Smooth muscle cell (in vitro differentiated cells): ENCODE measurements at regions not wholly inside any gene's neighbourhood (a gene's known extent, or its start where the extent isn't known, plus 50 kb on each side); places are given as distances from the start of the nearest gene placed in this dataset.

Source experiments
- DNase-seq: peaks from one replicate; lab custom pipeline; 2025; ENCODE audit not compliant: unreplicated experiment; lab: John Stamatoyannopoulos, UW
- H2AFZ ChIP-seq: fragments of 200-600 bp; sonication (generic); 2 replicates; pipeline ENCODE4 v1.6.0; 2016; ENCODE audit warnings: antibody characterized with exemption, low read depth, mild to moderate bottlenecking
- H3F3A ChIP-seq: fragments of 200-600 bp; sonication (generic); 2 replicates; pipeline ENCODE4 v1.6.0; 2017; ENCODE audit warnings: antibody characterized with exemption, low read depth
- H3K27ac ChIP-seq: fragments of 200-600 bp; sonication (generic); 2 replicates; pipeline ENCODE4 v1.5.1; 2016; ENCODE audit warnings: low read depth, mild to moderate bottlenecking
- H3K27me3 ChIP-seq: fragments of 200-600 bp; sonication (generic); 2 replicates; pipeline ENCODE4 v1.6.1; 2016; ENCODE audit warnings: low read depth, mild to moderate bottlenecking
- H3K36me3 ChIP-seq: fragments of 200-600 bp; sonication (generic); 2 replicates; pipeline ENCODE4 v1.5.1; 2016; ENCODE audit warnings: low read depth
- H3K4me1 ChIP-seq: fragments of 200-600 bp; sonication (generic); 2 replicates; pipeline ENCODE4 v1.5.1; 2016; ENCODE audit warnings: low read depth
- H3K4me2 ChIP-seq: fragments of 200-600 bp; sonication (generic); 2 replicates; pipeline ENCODE4 v1.6.0; 2016; ENCODE audit warnings: mild to moderate bottlenecking
- H3K4me3 ChIP-seq: fragments of 200-600 bp; sonication (generic); 2 replicates; pipeline ENCODE4 v1.5.1; 2016; ENCODE audit warnings: mild to moderate bottlenecking
- H3K79me2 ChIP-seq: fragments of 200-600 bp; sonication (generic); 2 replicates; pipeline ENCODE4 v1.6.0; 2016; ENCODE audit warnings: low read depth, mild to moderate bottlenecking
- H3K9ac ChIP-seq: fragments of 200-600 bp; sonication (generic); 2 replicates; pipeline ENCODE4 v1.6.0; 2016; ENCODE audit warnings: low read depth
- H3K9me3 ChIP-seq: fragments of 200-600 bp; sonication (generic); replicated peaks from 2 replicates; pipeline ENCODE4 v1.5.1; 2016; ENCODE audit warnings: low read depth
- H4K20me1 ChIP-seq: fragments of 200-600 bp; sonication (generic); 2 replicates; pipeline ENCODE4 v1.6.0; 2016; ENCODE audit warnings: low read depth
- WGBS: methylation state at CpG from one replicate; pipeline ENCODE4 v1.1.7; 2016; ENCODE audit warnings: low lambda C conversion rate; 5-methylcytosine and 5-hydroxymethylcytosine counted together
- TF ChIP-seq, protein P1 (sequence below): fragments of 200-600 bp; sonication (generic); IDR thresholded peaks from 2 replicates; pipeline ENCODE4 v1.5.1; 2017; ENCODE audit warnings: borderline replicate concordance, mild to moderate bottlenecking, antibody characterized with exemption; ENCODE audit not compliant: insufficient read depth, poor library complexity, severe bottlenecking

GRCh38 chr7:142483659-142484317 is 225.9 kb upstream of the PRSS58 start:
- Histone ChIP-seq H3K79me2 (no peaks in the 10 kb centered on the region), H2AFZ (no peak overlapping the region), H3K27me3 (no peaks in the 10 kb centered on the region), H3K36me3 (no peaks in the 10 kb centered on the region), H3K4me2 (no peak overlapping the region), H3K9me3 (no peaks in the 10 kb centered on the region), H3K9ac (no peak overlapping the region), H3K27ac (no peak overlapping the region), H4K20me1 (no peaks in the 10 kb centered on the region), H3F3A (no peaks in the 10 kb centered on the region), H3K4me1 (no peaks in the 10 kb centered on the region), H3K4me3 (no peak overlapping the region)
- no peak for DNase-seq
- TF ChIP-seq, protein P1, sequence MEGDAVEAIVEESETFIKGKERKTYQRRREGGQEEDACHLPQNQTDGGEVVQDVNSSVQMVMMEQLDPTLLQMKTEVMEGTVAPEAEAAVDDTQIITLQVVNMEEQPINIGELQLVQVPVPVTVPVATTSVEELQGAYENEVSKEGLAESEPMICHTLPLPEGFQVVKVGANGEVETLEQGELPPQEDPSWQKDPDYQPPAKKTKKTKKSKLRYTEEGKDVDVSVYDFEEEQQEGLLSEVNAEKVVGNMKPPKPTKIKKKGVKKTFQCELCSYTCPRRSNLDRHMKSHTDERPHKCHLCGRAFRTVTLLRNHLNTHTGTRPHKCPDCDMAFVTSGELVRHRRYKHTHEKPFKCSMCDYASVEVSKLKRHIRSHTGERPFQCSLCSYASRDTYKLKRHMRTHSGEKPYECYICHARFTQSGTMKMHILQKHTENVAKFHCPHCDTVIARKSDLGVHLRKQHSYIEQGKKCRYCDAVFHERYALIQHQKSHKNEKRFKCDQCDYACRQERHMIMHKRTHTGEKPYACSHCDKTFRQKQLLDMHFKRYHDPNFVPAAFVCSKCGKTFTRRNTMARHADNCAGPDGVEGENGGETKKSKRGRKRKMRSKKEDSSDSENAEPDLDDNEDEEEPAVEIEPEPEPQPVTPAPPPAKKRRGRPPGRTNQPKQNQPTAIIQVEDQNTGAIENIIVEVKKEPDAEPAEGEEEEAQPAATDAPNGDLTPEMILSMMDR = no peak
- WGBS = 63% methylated on average over 5 of the region's 5 CpGs

DNA sequence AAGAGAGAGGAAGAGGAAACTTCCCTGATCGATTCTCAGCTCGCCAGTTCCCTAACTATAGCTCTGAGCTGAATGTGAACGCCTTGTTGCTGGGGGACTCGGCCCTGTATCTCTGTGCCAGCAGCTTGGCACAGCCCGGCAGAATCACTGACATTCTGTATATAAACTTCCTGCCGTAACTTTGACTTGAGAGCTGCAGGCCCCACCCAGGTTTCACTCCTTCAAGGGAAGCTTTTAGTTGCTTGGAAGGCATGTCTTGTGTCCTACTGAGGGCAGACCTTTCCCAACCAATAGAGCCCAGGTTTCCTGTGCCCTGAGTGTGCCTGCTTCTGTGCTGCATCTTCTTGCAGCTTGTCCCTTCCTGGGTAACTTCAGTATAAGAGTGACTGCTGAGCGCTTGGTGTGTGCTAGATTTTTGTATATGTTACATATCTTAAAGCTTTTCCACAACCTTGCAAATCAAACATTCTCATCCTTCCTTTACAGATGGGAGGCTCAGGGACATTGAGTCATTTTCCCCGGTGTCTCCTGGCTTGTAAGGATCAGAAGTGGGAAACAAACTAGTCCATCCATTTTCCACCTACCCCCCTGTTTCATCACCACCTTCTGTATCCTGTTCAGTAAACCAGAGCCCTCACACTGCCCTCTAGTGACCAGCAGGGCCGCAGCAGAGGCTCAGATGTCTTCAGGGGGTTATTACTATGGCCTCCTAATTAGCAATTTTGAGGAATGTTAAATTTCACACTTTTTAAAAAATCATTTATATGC is 225.2 kb upstream of the PRSS58 start:
- H3K9ac ChIP-seq = no peak overlapping the region
- H3F3A ChIP-seq = no peaks in the 10 kb centered on the region
- no peaks in the 10 kb centered on the region for H3K79me2 ChIP-seq
- no peak overlapping the region for H3K27ac ChIP-seq
- no peaks in the 10 kb centered on the region for H3K4me1 ChIP-seq
- no peak overlapping the region for H3K4me3 ChIP-seq
- no peak overlapping the region for H3K4me2 ChIP-seq
- no peaks in the 10 kb centered on the region for H3K36me3 ChIP-seq
- no peaks in the 10 kb centered on the region for H3K9me3 ChIP-seq
- no peaks in the 10 kb centered on the region for H3K27me3 ChIP-seq
- WGBS = 69% methylated on average over 9 of the region's 9 CpGs
- H4K20me1 ChIP-seq = no peaks in the 10 kb centered on the region
- no peak overlapping the region for H2AFZ ChIP-seq
- TF ChIP-seq, protein P1 = peak; percentile 82
- no peak for DNase-seq

DNA sequence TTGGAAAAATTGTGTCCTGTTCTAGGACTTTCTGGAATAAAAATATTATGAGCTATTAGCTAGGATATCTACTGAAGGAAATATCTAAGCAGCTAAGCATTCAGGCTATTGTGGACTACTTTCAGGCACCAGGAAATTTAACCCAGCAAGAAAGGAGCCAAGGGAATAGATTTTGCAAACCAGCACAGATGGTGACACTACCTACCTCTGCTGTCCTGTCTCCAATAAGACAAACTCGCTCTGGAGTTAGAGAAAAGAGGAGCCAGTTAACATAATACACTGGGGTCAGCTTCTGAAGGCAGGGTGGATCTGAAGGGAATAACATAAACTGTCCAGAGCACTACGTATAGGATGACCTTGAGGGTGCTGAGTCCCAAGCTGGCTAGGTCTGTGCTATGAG is 223.7 kb upstream of the PRSS58 start:
- WGBS = 84% methylated on average over 2 of the region's 2 CpGs
- Histone ChIP-seq H3K4me1 (no peaks in the 10 kb centered on the region), H3K9ac (no peak overlapping the region)

More for the DNA sequence above, 223.7 kb upstream of the PRSS58 start:
- no peak overlapping the region for H2AFZ ChIP-seq
- H4K20me1 ChIP-seq = no peaks in the 10 kb centered on the region
- no peaks in the 10 kb centered on the region for H3K27me3 ChIP-seq
- no peaks in the 10 kb centered on the region for H3K36me3 ChIP-seq
- H3K4me2 ChIP-seq = no peak overlapping the region
- no peak overlapping the region for H3K4me3 ChIP-seq
- H3K27ac ChIP-seq = no peak overlapping the region
- no peak for DNase-seq
- H3F3A ChIP-seq = no peaks in the 10 kb centered on the region
- TF ChIP-seq, protein P1 = no peak
- H3K79me2 ChIP-seq = no peaks in the 10 kb centered on the region
- H3K9me3 ChIP-seq = no peaks in the 10 kb centered on the region
